Skin of body (tissue), 1 donor: ENCODE measurements at regions not wholly inside any gene's neighbourhood (a gene's known extent, or its start where the extent isn't known, plus 50 kb on each side); places are given as distances from the start of the nearest gene placed in this dataset.

Experiments used
- DNase-seq: peaks from one replicate; lab custom pipeline; 2025; lab: John Stamatoyannopoulos, UW

GRCh38 chr1:198106011-198106410 is 50.8 kb upstream of the NEK7 start:
- DNase-seq = no peak
